ENCODE measurements at regions not wholly inside any gene's neighbourhood (a gene's known extent, or its start where the extent isn't known, plus 50 kb on each side); places are given as distances from the start of the nearest gene placed in this dataset.
A peak's percentile ranks its signal among the peaks of the same experiment; 100 is the strongest.

DNA sequence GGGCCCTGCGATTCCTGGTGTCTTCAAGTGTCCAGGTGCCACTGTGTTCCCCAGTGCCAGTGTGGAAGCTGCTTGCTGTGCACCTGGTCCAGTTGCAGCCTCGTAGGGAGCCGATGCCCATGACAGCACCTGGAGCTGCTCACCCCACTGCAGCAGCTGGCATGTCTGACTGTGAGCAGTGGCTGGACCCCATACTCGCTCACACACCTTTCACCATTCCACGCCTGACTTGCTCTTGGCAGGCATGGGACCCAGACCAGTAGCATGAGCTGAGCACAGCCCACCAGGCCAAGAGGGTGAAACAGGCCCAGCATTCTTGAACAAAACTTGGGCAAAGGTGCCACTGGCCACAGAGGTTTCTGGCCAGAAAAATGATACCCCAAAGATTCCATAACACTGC, 124.5 kb upstream of the THY1 start:
- DNase-seq (ENCODE audit: low spot score) = no peak

DNA sequence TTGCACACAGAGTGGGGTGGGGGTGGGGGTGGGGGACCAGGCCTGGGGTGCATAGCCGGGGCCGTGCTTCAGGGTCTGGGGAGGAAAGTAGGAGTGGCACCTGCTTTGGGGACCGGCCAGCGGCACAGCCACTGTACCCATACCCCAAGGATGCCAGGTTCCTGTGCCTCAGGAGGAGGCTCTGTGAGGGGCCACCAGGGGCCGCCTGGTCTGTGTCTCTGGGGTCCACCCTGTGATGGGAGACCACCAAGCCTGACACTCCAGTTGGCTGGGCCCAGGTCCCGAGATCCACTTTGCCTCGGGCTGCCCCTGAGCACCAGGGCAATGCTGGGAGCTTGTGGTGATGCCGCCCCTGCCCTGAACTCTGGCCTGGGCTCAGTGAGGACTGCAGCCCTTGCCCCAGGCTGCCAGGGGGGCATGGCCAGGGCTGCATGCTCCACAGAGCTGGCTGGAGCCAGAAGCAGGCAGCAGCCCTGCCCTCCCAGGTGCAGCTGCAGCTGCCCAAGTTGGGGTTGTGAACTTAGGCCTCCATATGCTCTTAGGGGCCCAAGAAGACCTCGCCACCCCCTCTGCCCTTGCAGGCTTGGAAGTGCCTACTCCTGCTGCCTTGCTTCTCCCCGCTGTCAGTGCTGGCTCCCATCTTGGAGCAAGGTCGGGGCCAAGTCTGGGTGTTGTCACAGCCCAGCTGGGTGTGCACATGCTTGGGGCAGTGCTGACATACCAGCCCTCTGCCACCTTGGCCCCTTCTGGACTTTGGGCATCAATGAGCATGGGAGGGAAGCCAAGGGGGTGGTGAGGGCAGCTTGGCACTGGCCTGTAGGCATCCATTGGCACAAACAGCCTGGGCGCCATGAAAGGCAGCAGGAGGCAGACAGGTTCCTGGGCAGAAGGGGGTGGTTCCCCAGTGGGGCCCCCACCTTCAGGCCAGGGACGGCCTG, 123.3 kb upstream of the THY1 start:
- no peak for DNase-seq (ENCODE audit: low spot score)

DNA sequence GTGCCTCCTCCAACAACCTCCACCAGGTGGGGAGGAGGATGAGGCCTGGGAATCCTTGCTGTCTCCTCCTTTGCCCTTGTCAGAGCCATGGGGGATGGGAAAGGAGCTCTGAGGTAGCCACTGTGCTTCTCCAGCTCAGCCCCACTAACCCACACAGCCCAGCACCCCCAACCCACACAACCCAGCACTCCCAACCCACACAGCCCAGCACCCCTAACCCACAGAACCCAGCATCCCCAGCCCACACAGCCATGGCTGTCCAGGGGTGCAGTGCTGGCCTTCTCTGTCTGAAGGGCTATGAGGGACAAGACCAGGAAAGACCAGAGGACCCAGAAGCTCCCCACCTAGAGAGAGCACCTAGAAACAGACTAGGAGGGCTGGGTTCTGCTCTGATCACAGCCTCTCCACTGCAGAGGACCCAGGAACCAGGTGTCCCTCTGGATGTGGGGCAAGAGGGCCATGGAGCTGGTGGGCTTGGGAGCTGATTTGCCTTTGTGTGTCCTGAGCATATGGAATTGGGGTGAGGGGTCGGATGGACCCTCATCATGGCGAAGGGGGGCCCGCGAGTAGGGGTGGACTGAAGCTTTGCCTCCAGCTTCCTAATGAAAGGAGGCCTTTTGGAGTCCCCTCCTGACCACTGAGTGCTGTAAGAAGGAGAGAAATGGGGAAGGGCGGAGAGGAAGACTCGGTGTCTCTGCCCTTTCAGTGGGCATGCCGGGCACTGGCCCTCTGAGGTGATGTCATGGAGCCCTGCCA, 117.6 kb upstream of the THY1 start:
- DNase-seq (ENCODE audit: low spot score) = no peak

DNA sequence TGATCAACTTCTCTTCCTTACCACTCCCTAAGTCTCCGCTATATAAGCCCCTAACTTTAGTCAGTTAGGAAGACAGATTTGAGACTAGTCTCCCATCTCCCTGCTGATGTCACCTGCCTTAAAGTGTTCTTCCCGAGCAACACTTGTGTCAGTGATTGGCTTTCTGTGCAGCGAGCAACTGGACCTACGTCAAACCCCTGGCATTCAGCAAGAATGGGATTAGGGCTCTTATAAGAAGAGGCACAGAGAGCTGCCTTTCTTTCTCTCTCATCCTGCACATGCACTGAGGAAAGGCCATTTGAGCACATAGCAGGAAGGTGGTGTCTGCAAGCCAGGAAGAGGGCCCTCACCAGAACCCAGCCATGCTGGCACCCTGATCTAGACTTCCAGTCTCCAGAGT, 116.6 kb upstream of the THY1 start:
- no peak for DNase-seq (ENCODE audit: low spot score)

DNA sequence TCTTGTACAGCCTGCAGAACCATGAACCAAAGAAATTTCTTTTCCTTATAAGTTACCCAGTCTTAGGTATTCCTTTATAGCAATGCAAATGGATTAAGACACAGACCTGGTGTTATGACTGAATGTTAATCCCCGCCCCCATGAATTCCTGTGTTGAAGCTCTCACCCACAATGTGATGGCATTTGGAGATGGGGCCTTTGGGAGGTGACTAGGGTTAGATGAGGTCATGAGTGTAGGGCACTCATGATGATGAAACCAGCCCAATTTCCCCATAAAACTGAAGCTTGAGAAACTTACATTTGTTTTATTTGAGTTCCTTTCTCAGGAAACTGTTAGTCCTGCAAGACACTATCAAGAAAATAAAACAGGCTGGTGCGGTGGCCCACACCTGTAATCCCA, 115.8 kb upstream of the THY1 start:
- DNase-seq (ENCODE audit: low spot score) = no peak

DNA sequence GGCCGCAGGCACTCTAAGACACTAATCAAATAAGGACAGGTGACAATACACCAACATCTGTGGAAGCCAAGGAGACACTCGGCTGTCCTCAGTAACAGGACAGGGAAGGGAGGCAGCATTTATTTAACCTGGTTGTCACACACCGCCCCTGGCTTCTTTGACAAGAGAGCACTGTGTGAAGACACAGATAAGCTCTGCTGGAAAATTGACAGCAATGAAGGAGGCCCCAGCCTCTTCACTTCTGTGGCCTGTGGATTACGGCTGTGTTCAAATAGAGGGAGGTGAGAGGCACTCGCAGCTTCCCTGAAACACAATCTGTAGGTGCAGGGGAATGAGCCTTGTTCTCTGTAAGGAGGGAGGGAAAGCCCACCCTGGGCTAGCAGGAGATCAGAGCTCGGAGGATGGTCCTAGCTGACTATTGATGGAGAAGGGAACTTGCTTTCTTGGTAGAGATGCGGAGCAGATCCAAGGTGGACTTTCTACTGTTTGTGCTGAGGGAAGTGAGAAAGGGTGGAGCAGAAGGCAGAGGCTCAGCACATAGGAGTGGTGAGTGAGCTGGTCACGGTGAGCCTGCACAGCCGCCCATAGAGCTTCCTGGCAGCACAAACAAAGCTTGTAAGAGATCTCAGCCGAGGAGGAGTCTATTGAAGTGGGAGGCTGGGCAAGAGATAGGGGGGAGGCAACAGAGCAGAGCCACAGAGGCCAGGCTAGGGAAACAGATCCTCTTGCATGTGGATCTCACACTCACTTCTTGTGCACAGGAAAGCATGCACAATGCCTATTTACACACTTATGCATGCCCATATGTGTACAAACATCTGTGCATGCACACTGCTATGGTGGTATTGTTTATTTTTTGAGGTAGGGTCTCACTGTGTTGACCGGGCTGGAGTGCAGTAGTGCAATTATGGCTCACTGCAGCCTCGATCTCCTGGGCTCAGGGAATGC, 114.6 kb upstream of the THY1 start:
- DNase-seq (ENCODE audit: low spot score) = no peak

DNA sequence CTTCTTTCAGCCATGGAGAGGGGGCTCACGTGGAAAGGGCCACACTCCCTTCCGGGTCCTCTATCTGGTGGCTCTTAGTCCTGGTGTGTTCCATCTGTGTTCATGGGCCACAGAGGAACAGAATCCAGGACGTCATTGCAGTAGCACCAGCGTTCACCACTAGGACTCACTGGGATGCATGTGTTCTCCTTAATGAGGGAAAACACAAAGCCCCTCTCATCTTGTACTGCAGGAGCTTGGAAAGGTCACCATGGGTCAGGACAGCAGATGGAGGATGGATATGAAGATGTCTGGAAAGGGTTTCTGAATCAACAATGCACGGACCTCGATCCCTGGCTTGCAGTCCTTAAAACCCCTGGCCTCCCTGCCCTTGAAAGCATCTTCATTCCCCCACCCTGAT, 113.8 kb upstream of the THY1 start:
- no peak for DNase-seq (ENCODE audit: low spot score)

DNA sequence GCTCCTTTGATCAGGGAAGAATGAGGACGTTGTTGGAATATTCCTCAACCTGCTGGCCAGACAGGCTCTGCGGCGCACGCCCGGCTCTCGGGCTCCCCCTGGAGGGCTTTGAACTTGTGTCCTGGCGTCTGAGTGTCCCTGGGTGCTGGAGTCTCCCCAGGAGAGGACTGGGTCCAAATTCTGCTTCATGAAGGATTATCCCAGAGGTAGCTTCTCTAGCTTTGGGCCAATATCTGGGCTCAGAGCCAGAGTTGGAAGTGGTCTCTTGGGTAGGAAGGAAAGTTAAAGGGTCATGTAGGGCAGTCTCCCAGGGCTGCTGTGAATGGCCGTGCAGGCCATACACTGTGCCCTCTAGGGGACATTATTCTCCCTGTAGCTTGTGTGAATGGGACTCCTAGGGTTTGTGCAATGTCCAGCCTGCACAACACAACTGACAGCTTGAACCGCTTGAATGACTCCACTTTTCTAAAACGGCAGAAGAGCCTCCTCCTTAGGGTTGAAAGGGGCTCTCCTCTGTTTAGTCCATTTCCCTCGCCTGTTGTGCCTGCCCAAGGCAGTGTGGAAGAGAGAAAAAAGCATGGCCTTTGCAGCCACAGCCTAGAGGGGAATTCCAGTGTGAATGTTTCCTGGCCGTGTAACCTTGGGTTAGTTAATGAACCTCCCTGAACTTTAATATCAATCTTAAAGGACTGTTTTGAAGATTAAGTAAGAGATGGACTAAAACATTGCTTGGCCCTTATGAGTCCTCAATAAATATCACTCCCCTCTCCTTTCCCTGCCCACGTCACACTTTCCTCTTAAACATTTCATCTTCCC, 111.2 kb upstream of the THY1 start:
- peak; percentile 77 for DNase-seq (ENCODE audit: low spot score)

DNA sequence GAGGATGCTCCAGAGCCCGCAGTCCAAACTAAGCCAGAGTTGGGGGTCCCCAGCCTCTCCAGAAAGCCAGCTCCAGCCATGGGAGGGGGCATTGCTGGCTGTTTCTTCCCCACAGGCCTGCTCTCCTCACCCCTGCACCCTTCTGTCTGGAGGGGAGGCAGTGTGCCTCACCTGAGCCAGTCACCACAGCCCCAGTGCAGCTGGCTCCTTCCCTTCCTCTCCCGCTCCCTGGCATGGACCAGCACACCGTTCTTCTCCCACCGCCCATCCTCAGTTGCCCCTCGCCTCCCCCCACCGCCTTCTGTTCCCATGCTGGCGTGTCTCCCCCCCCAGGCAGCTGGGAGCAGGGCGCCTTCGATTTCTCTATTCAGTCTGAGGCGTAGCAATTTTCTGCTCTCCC, 110.5 kb upstream of the THY1 start:
- no peak for DNase-seq (ENCODE audit: low spot score)

DNA sequence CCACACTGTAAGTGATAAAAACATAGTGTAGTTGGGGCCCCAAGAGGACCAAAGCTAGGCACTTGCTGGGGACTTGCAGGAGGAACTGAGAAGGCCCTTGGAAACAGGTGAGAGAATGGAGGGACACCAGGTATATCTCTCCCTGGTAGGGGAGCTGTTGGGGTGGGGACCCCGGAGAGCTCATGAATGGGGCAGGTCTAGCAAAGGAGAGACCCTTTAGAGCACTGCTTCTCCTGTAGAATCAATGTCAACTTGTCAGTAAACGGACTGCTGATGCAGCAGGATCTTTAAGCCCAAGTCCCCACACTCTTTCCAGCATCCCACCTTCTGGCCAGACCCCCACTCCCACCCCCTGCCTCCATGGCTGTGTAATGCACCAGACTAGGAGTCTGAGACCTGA, 109.6 kb upstream of the THY1 start:
- DNase-seq (ENCODE audit: low spot score) = no peak

DNA sequence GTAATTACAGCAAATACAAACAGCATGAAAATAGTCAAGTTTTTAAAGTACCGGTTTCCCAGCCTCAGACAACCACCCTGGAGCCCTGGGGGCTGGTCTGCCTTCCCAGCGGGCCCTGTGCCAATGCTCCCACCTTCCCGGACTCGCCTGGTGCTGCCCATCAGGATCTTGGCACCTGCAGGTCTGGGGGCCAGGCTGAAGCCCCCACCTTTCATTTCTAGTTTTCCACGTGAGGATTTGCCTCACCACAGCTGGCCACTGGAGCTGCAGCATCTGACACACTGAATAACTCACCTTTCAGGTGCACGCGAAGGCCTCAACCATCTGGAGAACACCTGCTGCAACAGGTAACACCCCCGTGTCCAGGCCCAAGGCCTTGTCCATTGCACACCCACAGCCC, 108.7 kb upstream of the THY1 start:
- DNase-seq (ENCODE audit: low spot score) = no peak

DNA sequence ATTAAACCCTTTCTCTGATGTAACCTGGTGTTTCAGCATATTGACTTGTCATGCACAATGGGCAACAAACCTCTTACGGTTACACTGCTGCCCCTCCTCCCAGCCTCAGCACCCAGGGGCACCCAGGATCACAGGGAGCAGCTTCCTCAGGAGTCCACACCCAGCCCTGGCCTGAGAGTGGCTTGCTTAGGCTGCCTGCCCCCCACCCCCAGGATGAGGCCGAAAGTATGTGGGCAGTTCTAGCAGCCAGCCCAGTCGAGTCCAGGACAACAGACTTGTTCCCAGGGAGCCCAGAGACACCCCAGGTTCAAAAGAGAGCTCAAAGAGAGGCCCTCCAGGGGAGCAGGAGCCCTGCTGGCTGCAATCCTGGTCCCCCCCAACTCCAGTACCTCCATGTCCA, 108.1 kb upstream of the THY1 start:
- DNase-seq (ENCODE audit: low spot score) = no peak

DNA sequence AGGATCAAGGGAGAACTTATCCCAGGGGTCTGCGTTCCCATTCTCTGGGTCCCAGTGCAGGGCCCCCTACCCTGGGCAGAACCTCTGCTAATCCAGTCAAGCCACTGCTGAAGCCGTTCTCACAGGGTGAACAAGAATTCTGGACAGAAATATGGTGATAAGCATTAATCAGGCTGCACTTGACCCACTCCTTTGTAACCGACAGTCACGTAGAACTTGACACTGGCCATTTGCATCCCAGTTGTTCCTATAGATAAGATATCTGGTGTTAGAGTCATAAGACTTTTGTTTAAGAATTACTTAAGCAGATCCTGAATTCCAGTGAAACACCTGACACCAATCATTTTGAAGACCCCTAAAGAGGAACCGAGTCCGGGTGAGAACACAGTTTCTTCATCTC, 107.5 kb upstream of the THY1 start:
- DNase-seq (ENCODE audit: low spot score) = no peak

DNA sequence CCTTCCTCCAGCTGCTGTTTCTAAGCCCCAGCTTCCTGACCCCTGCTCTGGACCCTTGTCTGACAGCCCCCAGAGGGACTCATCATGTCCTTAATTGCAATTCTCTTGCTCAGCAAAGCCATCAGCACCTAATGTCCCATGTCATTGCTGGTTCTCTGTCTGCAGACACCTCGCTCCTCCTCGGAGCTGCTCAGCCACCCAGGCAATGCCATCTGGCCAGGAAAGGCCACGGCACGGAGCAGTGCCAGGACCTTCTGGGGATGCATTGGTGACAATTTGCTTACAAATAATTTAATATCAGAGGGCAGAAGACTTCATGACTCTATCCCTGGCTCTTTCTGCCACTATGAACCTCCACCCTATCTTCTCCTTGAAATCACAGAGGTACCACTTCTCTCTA, 107.0 kb upstream of the THY1 start:
- DNase-seq (ENCODE audit: low spot score) = no peak

DNA sequence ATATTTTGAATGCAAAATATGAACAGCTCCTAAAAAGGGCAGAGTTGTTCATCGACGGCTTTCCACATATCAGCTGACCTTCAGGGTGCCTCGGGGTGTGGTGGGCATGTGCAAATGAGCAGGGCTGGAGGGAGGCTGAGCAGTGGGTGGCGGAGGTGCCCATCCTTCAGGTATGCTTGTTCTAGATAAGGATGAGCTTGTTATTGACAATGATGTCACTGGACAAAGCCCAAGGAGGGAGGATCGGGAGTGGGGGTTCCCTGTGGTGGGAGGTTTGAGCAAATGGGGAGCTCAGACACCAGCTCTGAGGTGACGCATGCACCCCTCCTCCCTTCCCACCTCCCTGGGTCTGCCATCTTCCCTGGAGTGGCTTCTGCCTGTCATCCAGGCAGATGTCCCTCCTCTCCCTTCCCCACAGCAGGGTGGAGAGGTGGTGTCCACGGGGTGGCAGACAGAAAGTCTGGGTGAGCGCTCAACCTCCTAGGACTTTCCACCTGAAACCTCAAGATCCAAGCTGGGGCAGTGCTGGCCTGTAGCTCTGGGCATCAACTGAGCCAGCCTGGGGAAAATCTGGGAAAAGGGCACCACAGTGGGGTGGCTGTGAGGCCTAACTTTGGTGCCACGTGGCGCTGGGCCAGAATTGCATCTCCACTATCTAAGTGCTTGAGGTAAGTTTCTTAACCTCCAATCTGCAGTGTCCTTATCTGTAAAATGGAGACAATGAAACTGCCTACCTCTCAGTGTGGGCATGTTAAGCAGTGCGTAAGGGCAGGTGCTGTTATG, 106.3 kb upstream of the THY1 start:
- DNase-seq (ENCODE audit: low spot score) = no peak

DNA sequence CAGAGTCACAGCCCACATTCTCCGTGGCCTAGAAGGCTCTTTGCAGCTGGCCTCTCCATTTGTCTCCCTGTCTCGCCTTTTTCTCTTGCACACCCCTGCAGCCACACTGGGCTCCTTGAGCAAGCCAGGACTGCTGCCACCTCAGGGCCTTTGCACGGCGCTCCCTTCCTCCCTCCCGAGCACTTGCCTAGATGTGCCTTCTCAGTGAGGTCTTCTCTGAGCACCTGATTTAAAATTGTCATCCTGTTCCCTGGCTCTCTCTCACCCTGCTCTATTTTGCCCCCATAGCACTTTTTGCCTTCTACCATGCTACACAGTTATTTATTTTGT, 102.9 kb upstream of the THY1 start:
- no peak for DNase-seq (ENCODE audit: low spot score)

DNA sequence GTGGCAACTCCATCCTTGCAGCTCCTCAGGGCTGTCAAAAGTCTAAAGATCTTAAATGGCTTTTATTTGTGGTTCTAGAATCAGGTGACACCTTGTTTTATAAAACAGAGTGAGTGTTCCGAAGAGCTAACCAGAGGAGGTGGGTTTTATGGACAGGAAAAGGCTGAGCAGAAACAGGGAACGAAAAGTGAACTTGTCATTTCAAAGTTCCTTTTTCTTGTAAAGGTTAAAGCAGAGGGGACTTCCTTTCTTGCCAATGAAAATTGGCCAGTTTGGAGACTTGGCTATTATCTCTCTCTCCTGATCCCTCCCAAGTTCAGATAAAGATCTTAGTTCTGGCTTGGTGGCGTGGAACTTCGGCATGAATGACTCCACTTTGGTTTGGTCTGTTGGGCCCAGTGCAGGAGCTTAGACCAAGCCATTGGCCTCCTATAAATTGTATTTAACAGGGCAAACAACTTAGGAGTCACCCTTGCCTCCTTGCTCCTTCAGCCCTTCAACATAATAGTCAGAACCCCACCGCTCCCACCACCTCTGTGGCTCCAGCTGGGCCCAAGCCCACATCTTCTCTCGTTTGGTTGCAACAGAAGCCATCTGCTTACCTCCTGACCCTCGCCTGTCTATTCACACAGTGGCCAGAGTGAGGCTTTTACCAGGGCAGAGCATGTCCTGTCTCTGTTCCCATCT, 102.4 kb upstream of the THY1 start:
- DNase-seq (ENCODE audit: low spot score) = no peak

DNA sequence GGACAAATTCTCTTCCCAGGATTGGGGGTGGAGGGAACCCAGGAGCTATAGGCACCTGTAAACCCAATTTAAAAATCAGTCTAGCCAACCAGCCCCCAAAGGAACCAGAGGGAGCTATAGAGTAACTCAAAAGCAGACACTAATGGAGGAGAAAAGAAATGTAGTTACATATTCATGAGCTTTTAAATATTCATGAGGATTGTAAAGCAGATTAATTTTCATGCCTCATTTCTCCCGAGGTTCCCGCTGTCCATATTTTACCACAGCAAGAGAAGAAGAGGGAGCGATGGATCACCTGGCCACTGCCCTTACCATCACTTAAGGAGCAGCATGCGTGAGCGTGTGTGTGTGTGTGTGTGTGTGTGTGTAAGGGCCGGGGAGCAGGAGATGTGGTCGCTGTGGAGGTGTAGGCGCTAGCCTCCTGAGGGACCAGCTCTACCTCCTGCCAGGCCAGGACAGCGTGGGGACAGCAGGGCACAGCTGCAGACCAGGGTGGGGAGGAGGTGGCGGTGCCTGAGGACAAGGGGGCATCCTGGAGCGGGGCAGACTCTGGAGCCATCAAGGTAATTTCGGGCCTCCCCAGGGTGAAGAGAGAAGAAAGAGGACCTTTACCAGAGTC, 100.7 kb upstream of the THY1 start:
- DNase-seq (ENCODE audit: low spot score) = no peak

DNA sequence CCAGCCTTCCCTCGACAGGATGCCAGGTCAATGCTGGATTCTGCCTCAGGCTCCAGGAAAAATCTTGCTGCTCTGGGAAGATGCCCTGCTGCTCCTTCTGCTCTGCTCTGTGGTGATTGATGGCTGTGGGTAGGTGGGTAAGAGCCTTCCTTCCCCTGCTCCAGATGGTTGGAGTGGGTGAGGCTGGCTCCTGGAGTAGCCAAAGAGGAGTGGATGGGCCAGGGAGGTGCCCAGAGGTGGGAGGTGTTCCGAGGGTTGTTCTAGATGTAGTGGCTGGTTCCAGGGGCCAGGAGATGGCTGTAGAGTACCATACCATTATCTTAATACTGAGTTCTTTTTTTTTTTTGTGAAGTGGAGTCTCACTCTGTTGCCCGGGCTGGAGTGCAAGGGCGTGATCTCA, 99.6 kb upstream of the THY1 start:
- no peak for DNase-seq (ENCODE audit: low spot score)

DNA sequence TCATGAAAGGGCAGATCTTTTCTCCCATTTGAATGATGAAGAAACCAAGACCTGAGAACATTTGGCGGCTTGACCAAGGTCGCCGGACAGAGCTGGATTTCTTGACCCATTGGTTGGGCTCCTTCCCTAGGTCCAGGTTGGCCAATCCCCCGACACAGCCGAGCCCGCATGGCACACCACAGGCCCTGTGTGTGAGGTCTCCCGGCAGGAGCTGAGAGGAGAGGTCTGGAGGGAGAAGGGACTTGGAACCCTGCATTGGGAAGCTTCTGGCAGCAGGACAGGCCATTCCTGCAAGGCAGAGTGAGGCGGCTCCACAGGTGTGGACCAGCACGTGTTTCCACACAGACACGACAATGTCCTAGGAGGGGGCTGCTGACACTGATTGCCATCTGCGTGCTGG, 98.6 kb upstream of the THY1 start:
- no peak for DNase-seq (ENCODE audit: low spot score)
